Inflammatory macrophage (primary cell): ENCODE measurements at regions not wholly inside any gene's neighbourhood (a gene's known extent, or its start where the extent isn't known, plus 50 kb on each side); places are given as distances from the start of the nearest gene placed in this dataset.
"Not testable (repeated sequence)": the region's sequence is repeated elsewhere in the genome, so short reads cannot be mapped to it uniquely, and the experiment has no call there.

Source experiments
- DNase-seq, 2 donors: peaks; one replicate each; pipeline ENCODE4 v3.0.0-alpha.2; 2020 to 2022

GRCh38 chr15:87576486-87577176, 679.9 kb downstream of the NTRK3 start:
- DNase-seq: no peak

DNA sequence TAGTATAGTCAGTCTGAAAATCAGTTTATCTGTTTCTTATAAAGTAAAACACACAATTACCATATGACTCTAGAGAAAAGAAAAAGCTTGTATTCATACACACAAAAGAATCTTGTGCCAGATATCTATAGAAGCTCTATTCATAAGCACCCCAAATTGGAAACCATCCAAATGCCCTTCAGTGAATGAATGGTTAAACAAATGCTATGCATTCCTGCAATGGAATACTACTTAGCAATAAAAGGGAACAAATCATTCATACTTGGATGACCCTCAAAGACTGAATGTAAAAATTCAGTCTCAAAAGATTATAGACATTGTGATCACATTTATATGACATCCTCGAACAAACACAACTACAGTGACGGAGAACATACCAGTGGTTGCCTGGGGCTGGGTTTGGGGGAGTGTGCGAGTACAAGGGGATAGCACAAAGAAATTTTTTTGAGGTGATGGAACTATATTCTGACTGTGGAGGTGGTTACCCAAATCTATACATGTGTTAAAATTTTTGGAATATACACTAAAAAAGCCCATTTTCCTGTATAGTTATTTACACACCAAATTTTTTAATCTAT, 680.6 kb downstream of the NTRK3 start:
- DNase-seq: no peak

GRCh38 chr15:87573534-87573933, 683.0 kb downstream of the NTRK3 start:
- DNase-seq: no peak

DNA sequence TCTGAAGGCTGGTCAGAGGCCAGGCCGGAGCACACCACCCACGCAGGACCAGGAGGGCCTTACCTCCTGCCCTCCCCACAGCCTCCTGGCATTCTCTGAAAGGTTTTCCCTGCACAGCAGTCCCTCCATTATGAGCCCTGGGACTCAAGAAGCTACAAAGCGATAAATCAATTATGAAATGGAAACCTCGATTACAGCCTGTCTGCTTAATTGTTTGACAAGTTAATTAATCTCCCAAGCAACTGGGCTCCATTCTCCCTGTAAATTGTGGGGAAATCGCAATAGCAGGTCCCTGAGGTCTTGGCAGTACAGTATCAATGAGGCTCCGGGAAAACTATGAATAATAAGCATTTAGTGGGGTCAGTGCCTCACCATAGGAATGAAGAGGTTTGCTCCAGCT, 683.5 kb downstream of the NTRK3 start:
- DNase-seq: no peak

- no peak for DNase-seq
Measured at GRCh38 chr15:87572381-87572910, 684.1 kb downstream of the NTRK3 start.

DNA sequence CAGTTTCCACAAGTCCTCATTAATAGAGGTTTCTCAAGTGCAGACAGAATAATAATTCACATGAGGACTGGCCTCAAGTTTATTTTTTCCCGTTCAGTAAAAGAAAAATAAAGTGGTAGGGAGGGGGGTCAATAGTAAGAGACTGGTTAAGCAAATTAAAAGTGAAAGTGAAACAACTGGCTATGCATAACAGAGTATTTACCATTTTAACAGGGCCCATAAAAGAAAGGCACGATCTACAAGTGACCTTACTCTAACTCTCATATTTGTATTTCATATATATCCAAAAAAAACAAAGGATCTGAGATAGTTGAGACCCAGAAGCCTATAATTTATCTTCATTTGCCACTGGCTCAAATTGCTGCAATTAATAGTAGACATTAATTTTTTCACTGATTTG, 686.3 kb downstream of the NTRK3 start:
- DNase-seq: no peak

DNA sequence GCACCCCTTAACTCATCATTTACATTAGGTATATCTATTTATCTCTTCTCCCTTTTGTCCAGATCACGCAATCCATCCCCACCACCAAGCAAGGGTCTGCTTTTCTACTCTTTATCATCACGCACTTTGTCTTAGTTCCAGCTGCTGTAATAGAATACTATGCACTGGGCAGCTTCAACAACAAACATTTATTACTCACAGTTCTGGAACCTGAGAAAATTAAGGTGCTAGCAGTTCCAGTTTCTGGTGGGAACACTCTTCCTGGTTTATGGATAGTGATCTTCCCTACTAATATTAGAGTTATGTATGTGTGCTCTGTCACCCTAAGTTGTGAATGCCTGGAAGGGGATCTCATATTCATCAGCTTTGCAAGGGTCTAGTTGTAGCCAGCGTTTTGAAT, 687.0 kb downstream of the NTRK3 start:
- DNase-seq: no peak

DNA sequence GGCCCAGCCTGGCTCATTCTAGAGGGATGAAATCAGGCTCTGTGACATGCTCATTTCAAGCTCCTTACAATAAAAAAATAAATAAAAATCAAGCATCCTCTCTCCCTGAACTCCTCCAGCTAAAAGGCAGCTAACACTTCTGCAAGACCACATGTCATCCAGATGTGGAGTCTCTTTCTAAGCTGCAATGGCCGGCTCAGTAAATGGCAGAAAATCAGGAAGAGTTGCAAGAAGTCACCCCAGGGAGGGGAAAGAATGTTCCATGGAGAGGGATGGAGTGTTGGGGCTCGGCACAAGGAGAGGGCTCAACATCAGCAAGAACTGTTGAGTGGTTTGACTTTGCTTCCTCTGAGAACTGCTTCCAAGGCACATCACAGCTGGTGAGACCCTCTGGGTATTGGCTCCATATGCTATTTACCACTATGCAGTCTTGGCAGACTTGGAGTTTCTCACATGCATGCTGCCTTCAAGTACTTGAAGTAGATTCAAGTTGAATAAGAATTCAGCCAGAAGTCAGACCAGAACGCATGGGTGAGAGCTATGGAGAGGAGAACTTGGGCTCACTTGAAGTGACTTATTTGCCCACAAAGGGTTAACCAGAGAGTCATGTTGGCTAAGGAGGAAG, 689.0 kb downstream of the NTRK3 start:
- DNase-seq: no peak

- DNase-seq: no peak
Measured at GRCh38 chr15:87566236-87566635, 690.3 kb downstream of the NTRK3 start.

- no peak for DNase-seq
Measured at GRCh38 chr15:87564681-87565080, 691.9 kb downstream of the NTRK3 start.

DNA sequence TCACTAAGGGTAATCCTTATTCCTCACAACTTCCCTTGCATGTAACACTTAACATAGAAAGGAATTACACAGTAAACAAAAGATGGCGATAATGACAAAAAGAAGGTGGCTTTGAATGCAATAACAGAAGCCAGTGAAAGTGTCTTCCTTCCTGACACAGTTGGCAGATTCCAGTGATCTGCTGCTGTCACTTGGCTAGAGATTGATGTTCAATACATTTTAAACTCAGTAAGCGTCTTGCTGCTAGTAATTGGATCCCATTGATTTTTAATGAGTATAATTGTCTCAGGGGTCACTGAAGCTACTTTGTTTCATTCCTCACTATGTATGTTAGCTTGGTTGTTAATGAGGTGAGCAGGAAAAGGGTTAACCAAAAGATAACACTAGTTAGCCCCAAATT, 692.7 kb downstream of the NTRK3 start:
- no peak for DNase-seq

DNA sequence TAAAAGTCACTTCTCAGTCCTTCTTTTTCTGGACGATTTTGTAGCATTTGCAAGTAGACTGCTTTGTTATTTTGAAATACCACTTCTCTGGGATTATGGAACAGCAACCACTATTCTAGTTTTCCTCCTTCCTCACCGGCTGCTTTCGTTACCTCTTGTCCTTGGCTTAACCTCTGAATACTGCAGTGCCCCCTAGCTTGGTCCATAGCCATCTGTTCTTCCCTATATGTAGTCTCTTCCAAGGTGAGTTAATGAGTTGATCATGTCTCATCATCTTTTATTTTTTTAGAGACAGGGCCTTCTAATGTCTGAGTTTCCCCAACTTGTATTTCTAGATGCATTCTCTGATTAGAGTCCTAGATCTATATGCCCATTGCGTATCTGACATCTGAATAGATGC, 694.3 kb downstream of the NTRK3 start:
- DNase-seq: no peak

DNA sequence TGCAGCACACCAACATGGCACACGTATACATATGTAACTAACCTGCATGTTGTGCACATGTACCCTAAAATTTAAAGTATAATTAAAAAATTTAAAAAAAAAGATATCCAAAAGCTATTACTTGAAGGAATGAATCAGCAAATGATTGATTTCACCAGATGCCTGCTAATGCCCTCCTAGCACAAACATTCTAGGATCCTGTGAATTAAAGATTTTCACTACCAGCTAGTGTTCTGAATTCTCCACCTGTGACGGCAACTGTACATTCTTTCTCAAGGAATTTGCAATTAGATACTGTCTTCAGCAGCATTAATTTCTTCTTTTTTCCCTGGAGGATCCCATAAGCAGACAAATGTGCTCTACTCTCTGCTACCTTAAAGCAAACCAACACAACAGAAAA, 694.9 kb downstream of the NTRK3 start:
- DNase-seq: no peak

DNA sequence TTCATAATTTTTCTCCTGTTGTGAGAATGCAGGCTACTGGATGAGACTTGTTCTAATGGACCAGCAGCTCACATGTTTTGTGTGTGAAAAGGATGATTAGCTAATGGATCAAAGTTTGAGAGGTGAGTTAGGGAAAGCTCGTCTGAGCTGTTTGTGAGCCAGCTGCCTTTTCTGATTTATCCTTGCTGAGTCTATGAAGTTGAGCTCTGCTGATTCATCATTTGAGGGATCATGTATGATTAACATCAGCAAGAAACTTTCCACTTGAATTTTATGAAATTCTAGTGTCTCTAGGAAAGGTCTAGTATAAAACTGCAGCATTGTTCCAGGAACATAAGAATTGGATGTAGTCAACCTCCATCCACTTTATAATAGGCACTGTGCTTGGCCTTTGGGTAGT, 698.7 kb downstream of the NTRK3 start:
- no peak for DNase-seq

DNA sequence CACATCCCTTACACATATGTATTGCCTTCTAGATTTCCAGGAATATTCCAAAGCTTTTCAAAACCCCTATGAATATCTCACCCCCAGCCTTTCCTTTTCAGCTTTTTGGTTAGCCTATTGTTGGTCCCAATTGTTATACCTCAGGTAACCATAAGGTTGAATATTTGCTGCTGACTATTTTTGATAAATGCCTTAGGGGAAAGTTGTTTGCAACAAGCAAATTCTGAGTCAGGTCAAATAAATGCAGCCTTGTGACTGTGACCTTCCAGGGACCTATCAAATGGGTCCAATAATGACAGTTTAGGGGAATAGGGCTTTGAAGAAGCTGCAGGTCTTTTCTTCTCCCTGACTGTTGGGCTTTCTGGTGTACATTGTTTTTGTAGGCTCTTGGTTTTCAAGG, 699.7 kb downstream of the NTRK3 start:
- no peak for DNase-seq

DNA sequence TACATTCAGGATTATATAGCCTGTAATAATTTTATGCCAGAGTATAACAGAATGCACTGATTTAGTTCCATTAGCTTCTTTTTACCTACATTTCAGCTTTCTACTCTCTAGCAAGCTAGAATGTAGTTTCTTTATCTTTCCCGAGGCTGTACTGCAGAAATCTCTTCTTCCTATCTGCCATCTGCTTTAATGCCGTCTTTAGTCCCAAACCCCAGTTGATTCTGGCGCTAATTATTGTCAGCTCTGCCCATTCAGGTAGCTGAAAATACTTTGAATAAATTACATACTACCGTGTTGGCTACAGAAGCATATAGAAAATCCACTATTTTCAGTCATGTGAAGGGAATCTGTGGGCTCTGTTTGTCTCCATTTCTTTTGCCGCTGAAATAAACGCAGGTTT, 706.7 kb downstream of the NTRK3 start:
- no peak for DNase-seq

DNA sequence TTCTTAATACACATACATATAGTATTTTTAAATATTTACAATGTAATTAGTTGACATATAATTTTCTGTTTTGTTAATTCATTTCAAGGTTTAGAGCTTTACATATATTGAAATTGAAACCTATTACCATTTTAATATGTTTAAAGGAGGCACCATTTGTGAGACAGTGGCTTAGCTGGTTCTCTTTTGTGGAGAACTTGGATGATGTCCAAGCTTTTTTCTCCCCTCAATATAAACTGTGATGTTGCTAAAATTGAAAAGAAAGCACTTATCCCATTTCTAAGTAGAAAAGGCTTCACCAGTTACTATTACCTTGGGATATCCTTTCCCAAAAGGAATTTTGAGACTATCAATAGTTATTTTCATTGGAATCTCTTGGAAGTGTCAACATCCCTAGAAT, 707.2 kb downstream of the NTRK3 start:
- DNase-seq: no peak

DNA sequence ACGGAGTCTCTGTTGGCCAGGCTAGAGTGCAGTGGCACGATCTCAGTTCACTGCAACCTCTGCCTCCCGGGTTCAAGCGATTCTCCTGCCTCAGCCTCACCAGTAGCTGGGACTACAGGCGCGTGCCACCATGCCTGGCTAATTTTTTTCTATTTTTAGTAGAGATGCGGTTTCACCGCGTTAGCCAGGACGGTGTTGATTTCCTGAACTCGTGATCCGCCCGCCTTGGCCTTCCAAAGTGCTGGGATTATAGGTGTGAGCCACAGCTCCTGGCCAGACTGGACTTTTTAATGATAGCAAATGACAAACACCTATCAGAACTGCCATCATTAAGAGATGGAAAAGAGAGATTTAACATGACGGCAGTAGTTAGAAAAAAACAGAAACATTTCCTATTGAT, 707.9 kb downstream of the NTRK3 start:
- DNase-seq: not testable (repeated sequence)

DNA sequence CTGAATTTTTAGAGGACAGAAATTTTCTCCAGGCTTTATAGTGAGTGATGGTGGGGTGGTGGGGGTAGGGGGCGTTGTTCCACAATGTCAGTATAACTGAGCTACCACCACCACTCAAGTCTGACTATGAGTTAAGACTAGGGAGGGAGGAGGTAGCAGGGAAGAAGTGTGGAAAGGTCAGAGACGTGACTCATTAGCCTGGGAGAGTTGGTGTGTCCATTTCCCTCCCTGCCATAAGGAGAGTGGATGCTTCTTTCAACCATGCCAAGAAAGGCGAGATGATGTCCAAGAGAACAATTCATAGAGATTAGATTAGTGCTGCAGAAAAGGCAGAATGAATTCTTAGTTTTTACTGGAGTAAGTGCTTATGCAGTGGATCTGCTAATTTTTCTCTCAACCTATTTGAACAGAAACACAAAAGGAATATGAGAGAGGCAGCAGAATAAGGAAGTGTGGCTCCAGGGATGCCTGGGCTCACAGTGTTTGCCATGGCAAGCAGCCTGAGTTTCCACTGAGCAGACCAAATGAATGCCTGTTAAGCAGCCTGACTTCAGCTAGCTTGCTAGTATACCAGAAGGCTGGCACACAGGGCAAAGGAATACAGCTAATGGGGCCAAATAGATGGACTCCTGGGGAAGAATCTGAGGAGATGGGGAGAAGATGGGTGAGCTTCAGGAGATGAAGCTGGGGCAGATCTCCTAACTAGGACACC, 708.9 kb downstream of the NTRK3 start:
- no peak for DNase-seq

GRCh38 chr15:87538327-87538834, 718.2 kb downstream of the NTRK3 start:
- DNase-seq: no peak

DNA sequence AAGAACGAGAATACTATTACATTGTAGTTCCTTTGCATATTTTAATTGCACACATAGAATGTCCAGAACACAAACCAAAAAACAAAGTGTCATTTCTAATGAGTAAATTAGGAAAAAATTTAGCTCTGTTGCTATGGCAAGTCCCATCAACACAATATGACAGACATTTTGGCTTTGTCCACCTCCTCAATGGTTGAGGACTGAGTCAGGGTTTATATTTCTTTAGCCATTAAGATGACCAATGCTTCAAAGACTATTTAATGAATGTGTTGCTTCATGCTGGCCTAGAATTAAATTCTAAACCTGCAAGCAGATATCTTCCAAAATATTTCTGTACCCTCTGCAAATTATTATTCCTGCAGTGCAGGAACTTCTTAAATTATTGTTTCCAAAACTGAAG, 719.2 kb downstream of the NTRK3 start:
- DNase-seq: no peak

DNA sequence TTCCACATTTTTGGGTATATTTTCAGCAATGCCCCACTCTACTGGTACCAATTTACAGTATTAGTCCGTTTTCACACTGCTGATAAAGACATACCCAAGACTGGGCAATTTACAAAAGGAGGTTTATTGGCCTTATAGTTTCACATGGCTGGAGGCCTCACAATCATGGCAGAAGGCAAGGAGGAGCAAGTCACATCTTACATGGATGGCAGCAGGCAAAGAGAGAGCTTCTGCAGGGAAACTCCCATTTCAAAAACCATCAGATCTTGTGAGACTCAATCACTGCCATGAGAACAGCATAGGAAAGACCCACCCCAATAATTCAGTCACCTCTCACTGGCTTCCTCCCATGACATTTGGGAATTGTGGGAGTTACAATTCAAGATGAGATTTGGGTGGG, 722.9 kb downstream of the NTRK3 start:
- DNase-seq: not testable (repeated sequence)

- DNase-seq: no peak
Measured at GRCh38 chr15:87528873-87529272, 727.7 kb downstream of the NTRK3 start.
